GM12878 (cell line): ENCODE measurements at regions not wholly inside any gene's neighbourhood (a gene's known extent, or its start where the extent isn't known, plus 50 kb on each side); places are given as distances from the start of the nearest gene placed in this dataset.

Experiments
- ATAC-seq: fragments of 200-7000 bp; cut with Tn5 transposase; 3 replicates; pipeline ENCODE4 v1.9.1; 2020; ENCODE audit warnings: mild to moderate bottlenecking, moderate library complexity
- BruUV-seq: library from RNA; stranded (reverse); fragments of 400-500 nt; replicated peaks from 2 replicates; lab custom pipeline; 2021; lab: Mats Ljungman, UMichigan
- CTCF ChIA-PET: fragments of 300-600 bp; sonication (Branson Sonifier 250); formaldehyde crosslinking; extraction: SDS; loops from one replicate; lab custom pipeline; 2021; ENCODE audit warnings: inconsistent platforms; lab: Yijun Ruan, JAX
- POLR2A ChIA-PET: fragments of 350-600 bp; formaldehyde crosslinking; extraction: SDS; loops from one replicate; lab custom pipeline; 2021; ENCODE audit warnings: inconsistent platforms; lab: Charles Lee
- RAD21 ChIA-PET: fragments of 300-600 bp; sonication (Branson Sonifier 250); formaldehyde crosslinking; loops from one replicate; lab custom pipeline; 2023; ENCODE audit warnings: antibody characterized with exemption; ENCODE audit not compliant: unreplicated experiment; lab: Charles Lee
- SMC1A ChIA-PET: fragments of 300-600 bp; sonication (Branson Sonifier 250); formaldehyde crosslinking; loops from one replicate; lab custom pipeline; 2023; ENCODE audit not compliant: unreplicated experiment, uncharacterized antibody; lab: Charles Lee
- DNase-seq: peaks from one replicate; pipeline ENCODE4 v3.0.0-alpha.2; 2011; ENCODE audit warnings: low read depth, low spot score
- FAIRE-seq: peaks from 3 replicates; lab custom pipeline; 2011; peaks lifted over from hg19 to GRCh38; lab: Jason Lieb, UNC
- H2AFZ ChIP-seq: 2 replicates; pipeline ENCODE4 v1.6.0; 2011; ENCODE audit warnings: low read depth, low read length, control low read depth; ENCODE audit not compliant: control insufficient read depth
- H3K27ac ChIP-seq: 2 replicates; pipeline ENCODE4 v1.5.1; 2011; ENCODE audit warnings: control low read depth; ENCODE audit not compliant: control insufficient read depth, insufficient read depth
- H3K27me3 ChIP-seq, 2 experiments: replicated peaks in 1 of 2; 2 replicates each; pipeline versions ENCODE4 v1.6.0 to v1.6.1; 2011; ENCODE audit warnings: low read length in 1 of 2; ENCODE audit not compliant: control insufficient read depth in 2 of 2, insufficient read depth in 2 of 2
- H3K36me3 ChIP-seq, 2 experiments: 2 replicates each; pipeline ENCODE4 v1.5.1; 2011; ENCODE audit warnings: low read length in 1 of 2; ENCODE audit not compliant: control insufficient read depth in 2 of 2, insufficient read depth in 2 of 2
- H3K4me1 ChIP-seq: 2 replicates; pipeline ENCODE4 v1.6.1; 2011; ENCODE audit warnings: mild to moderate bottlenecking, low read length, moderate library complexity, mixed read lengths; ENCODE audit not compliant: control insufficient read depth, insufficient read depth
- H3K4me2 ChIP-seq: 2 replicates; pipeline ENCODE4 v1.6.0; 2011; ENCODE audit warnings: control low read depth; ENCODE audit not compliant: control insufficient read depth, insufficient read depth
- H3K4me3 ChIP-seq: fragments of 200-600 bp; sonication (generic); 2 replicates; pipeline ENCODE4 v1.5.1; 2016
- H3K79me2 ChIP-seq: 2 replicates; pipeline ENCODE4 v1.6.0; 2011; ENCODE audit warnings: low read length; ENCODE audit not compliant: control insufficient read depth, insufficient read depth
- H3K9ac ChIP-seq: 2 replicates; pipeline ENCODE4 v1.8.0; 2011; ENCODE audit warnings: low read length, control low read depth, mixed read lengths; ENCODE audit not compliant: control insufficient read depth, insufficient read depth
- H3K9me3 ChIP-seq: replicated peaks from 3 replicates; pipeline ENCODE4 v1.5.1; 2011; ENCODE audit warnings: mild to moderate bottlenecking, low read length; ENCODE audit not compliant: control insufficient read depth, insufficient read depth
- H4K20me1 ChIP-seq: 2 replicates; pipeline ENCODE4 v1.6.0; 2011; ENCODE audit not compliant: control insufficient read depth, insufficient read depth
- BHLHE40 ChIP-seq, 2 experiments: fragments of 450-650 bp in 1 of 2; IDR thresholded peaks; 2 replicates each; pipeline ENCODE4 v1.6.1; 2011 to 2017; ENCODE audit warnings: low read depth in 2 of 2, borderline replicate concordance in 1 of 2, improper control_type of control experiment in 1 of 2, low read length in 1 of 2, mild to moderate bottlenecking in 1 of 2
- CHD2 ChIP-seq: IDR thresholded peaks from 2 replicates; pipeline ENCODE4 v1.6.1; 2011; ENCODE audit warnings: low read depth, low read length, improper control_type of control experiment, borderline replicate concordance
- CREM ChIP-seq: IDR thresholded peaks from 2 replicates; pipeline ENCODE4 v1.6.1; 2014; ENCODE audit warnings: antibody characterized with exemption, low read depth
- DPF2 ChIP-seq: fragments of 450-650 bp; IDR thresholded peaks from 2 replicates; pipeline ENCODE4 v1.6.1; 2017; ENCODE audit warnings: mild to moderate bottlenecking
- EGR1 ChIP-seq, 2 experiments: IDR thresholded peaks; 1 replicate in 1 of 2; 2 replicates in 1 of 2; pipeline ENCODE4 v1.6.1; 2011 to 2012; ENCODE audit warnings: low read depth in 2 of 2, low read length in 2 of 2, borderline replicate concordance in 1 of 2, mild to moderate bottlenecking in 1 of 2, moderate library complexity in 1 of 2
- NRF1 ChIP-seq: conservative IDR thresholded peaks from 2 replicates; pipeline ENCODE4 v1.6.1; 2011; ENCODE audit warnings: mild to moderate bottlenecking, low read depth, low read length, improper control_type of control experiment
- PAX8 ChIP-seq: fragments of 450-650 bp; IDR thresholded peaks from 2 replicates; pipeline ENCODE4 v1.6.1; 2017; ENCODE audit warnings: mild to moderate bottlenecking, moderate library complexity
- USF1 ChIP-seq: IDR thresholded peaks from 2 replicates; pipeline ENCODE4 v1.6.1; 2011; ENCODE audit warnings: borderline replicate concordance, low read depth, mild to moderate bottlenecking, moderate library complexity, mixed read lengths, low read length; ENCODE audit not compliant: insufficient read depth; ENCODE audit errors: extremely low read length
- WGBS: methylation state at CpG from one replicate; pipeline ENCODE4 v1.1.6; 2016; ENCODE audit warnings: low lambda C conversion rate; ENCODE audit not compliant: insufficient replicate concordance, insufficient coverage; ENCODE audit errors: missing lambda C conversion rate; 5-methylcytosine and 5-hydroxymethylcytosine counted together
- in situ Hi-C: fragments of 300-500 bp; cut with MboI; formaldehyde crosslinking; loops from 9 replicates; pipeline ENCODE4 v1.14.3; 2018; ENCODE audit warnings: mixed read lengths
- intact Hi-C: fragments of 100-400 bp; cut with micrococcal nuclease; formaldehyde crosslinking; loops from one replicate; pipeline ENCODE4 v1.14.2; 2022; ENCODE audit not compliant: unreplicated experiment

GRCh38 chr2:62314291-62314690 lies 118.4 kb downstream of the B3GNT2 start:
- TF ChIP-seq PAX8 (no peak), CHD2 (no peak), USF1 (no peak), DPF2 (no peak), CREM (no peak), BHLHE40 (IDR thresholded peaks at IDR 0.05; ENCODE audit: borderline replicate concordance in 1 of 2, low read depth in 2 of 2, low read length in 1 of 2) (no peak), EGR1 (IDR thresholded peaks at IDR 0.05; ENCODE audit: borderline replicate concordance in 1 of 2, low read depth in 2 of 2, low read length in 2 of 2) (no peak), NRF1 (no peak)
- TF ChIP-seq, all 136 proteins: peak for 0
- H3K27ac ChIP-seq, result peak overlapping the region; percentile 92
- CTCF ChIA-PET, result interaction anchor here (1.1 to 1.9 kb wide), 7 partner anchors 11 to 321 kb away, joined by 3 to 8 read pairs (median 6); no protein-coding TSS in a partner anchor
- BruUV-seq, result no TSS peak
- no peaks in the 10 kb centered on the region for H3K9me3 ChIP-seq
- no peaks in the 10 kb centered on the region for H3K36me3 ChIP-seq
- no peak overlapping the region for H2AFZ ChIP-seq
- H3K4me2 ChIP-seq, result peak overlapping the region; percentile 38
- FAIRE-seq (no peak), DNase-seq (no peak), ATAC-seq (no peak)
- H3K79me2 ChIP-seq, result peaks cover 8% of the 10 kb centered on the region
- in situ Hi-C loops (no loop called here), intact Hi-C loops (no loop called here)
- H3K4me1 ChIP-seq, result peaks cover 51% of the 10 kb centered on the region
- H4K20me1 ChIP-seq, result no peaks in the 10 kb centered on the region
- WGBS, result 2% methylated on average over 2 of the region's 2 CpGs
- peak overlapping the region; percentile 27; the same call in 1 of the 2 replicates for H3K4me3 ChIP-seq
- POLR2A ChIA-PET, result interaction anchor here (0.6 to 3.7 kb wide), 10 partner anchors 9 to 252 kb away, joined by 3 to 18 read pairs (median 4); no protein-coding TSS in a partner anchor
- peak overlapping the region; percentile 22 for H3K9ac ChIP-seq
- SMC1A ChIA-PET, result interaction anchor here (0.6 to 26.8 kb wide), 20 partner anchors 9 to 319 kb away, joined by 3 to 467 read pairs (median 4); no protein-coding TSS in a partner anchor
- H3K27me3 ChIP-seq, result no peaks in the 10 kb centered on the region
- RAD21 ChIA-PET, result interaction anchor here (0.9 to 10.6 kb wide), 20 partner anchors 9 to 319 kb away, joined by 3 to 126 read pairs (median 6); no protein-coding TSS in a partner anchor
